Stimulated activated CD8-positive, alpha-beta memory T cell treated with anti-CD3 and anti-CD28 coated beads, Interleukin-2, amount 100 ng/mL, for 48 hours (primary cell): ENCODE measurements at regions not wholly inside any gene's neighbourhood (a gene's known extent, or its start where the extent isn't known, plus 50 kb on each side); places are given as distances from the start of the nearest gene placed in this dataset.

Experiments
- DNase-seq, 2 donors: peaks; one replicate each; pipeline ENCODE4 v3.0.0-alpha.2; 2020; ENCODE audit warnings: low read depth in 2 of 2

- DNase-seq, result no peak
Observed at GRCh38 chr5:125492977-125493376, 746.5 kb upstream of the ZNF608 start.

GRCh38 chr5:125496393-125496792 lies 750.0 kb upstream of the ZNF608 start:
- DNase-seq, result no peak

- DNase-seq, result no peak
Observed at GRCh38 chr5:125497651-125498050, 751.2 kb upstream of the ZNF608 start.

- no peak for DNase-seq
Observed at GRCh38 chr5:125499636-125500332, 753.3 kb upstream of the ZNF608 start.

- no peak for DNase-seq
Observed at GRCh38 chr5:125501396-125501795, 755.0 kb upstream of the ZNF608 start.

GRCh38 chr5:125503946-125504345 lies 757.5 kb upstream of the ZNF608 start:
- DNase-seq, result no peak

- DNase-seq, result no peak
Observed at GRCh38 chr5:125505115-125505514, 758.7 kb upstream of the ZNF608 start.

- no peak for DNase-seq
Observed at GRCh38 chr5:125506124-125506523, 759.7 kb upstream of the ZNF608 start.

- DNase-seq, result no peak
Observed at GRCh38 chr5:125508225-125508624, 761.8 kb upstream of the ZNF608 start.

- DNase-seq, result no peak
Observed at GRCh38 chr5:125510651-125511050, 764.2 kb upstream of the ZNF608 start.

GRCh38 chr5:125517973-125518550 lies 771.6 kb upstream of the ZNF608 start:
- no peak for DNase-seq

- DNase-seq, result no peak
Observed at GRCh38 chr5:125521289-125521688, 774.9 kb upstream of the ZNF608 start.

GRCh38 chr5:125525356-125525755 lies 778.9 kb upstream of the ZNF608 start:
- DNase-seq, result no peak

- no peak for DNase-seq
Observed at GRCh38 chr5:125526966-125527365, 780.5 kb upstream of the ZNF608 start.

GRCh38 chr5:125528881-125529280 lies 782.4 kb upstream of the ZNF608 start:
- no peak for DNase-seq

GRCh38 chr5:125530833-125531615 lies 784.6 kb upstream of the ZNF608 start:
- no peak for DNase-seq

GRCh38 chr5:125536095-125536494 lies 789.7 kb upstream of the ZNF608 start:
- no peak for DNase-seq

- DNase-seq, result no peak
Observed at GRCh38 chr5:125536582-125536981, 790.1 kb upstream of the ZNF608 start.

GRCh38 chr5:125537661-125538060 lies 791.2 kb upstream of the ZNF608 start:
- DNase-seq, result no peak

- DNase-seq, result no peak
Observed at GRCh38 chr5:125538469-125538868, 792.0 kb upstream of the ZNF608 start.

GRCh38 chr5:125541085-125541484 lies 794.6 kb upstream of the ZNF608 start:
- no peak for DNase-seq

- DNase-seq, result no peak
Observed at GRCh38 chr5:125549322-125549911, 803.0 kb upstream of the ZNF608 start.

- DNase-seq, result no peak
Observed at GRCh38 chr5:125550274-125550673, 803.8 kb upstream of the ZNF608 start.
